Keratinocyte (primary cell): ENCODE measurements at regions not wholly inside any gene's neighbourhood (a gene's known extent, or its start where the extent isn't known, plus 50 kb on each side); places are given as distances from the start of the nearest gene placed in this dataset.

Source experiments
- DNase-seq: peaks from one replicate; pipeline ENCODE4 v3.0.0-alpha.2; 2011; ENCODE audit warnings: low read depth, missing footprints, low spot score
- FAIRE-seq: peaks from 2 replicates; lab custom pipeline; 2011; peaks lifted over from hg19 to GRCh38; lab: Jason Lieb, UNC
- H2AFZ ChIP-seq: 2 replicates; pipeline ENCODE4 v1.6.0; 2012; ENCODE audit warnings: low read length, control low read depth, inconsistent platforms; ENCODE audit not compliant: control insufficient read depth
- H3K27ac ChIP-seq: 2 replicates; pipeline ENCODE4 v1.5.1; 2011; ENCODE audit warnings: low read length; ENCODE audit not compliant: control insufficient read depth, insufficient read depth
- H3K27me3 ChIP-seq: 3 replicates; pipeline ENCODE4 v1.6.0; 2011; ENCODE audit warnings: low read length; ENCODE audit not compliant: control insufficient read depth, insufficient read depth; ENCODE audit errors: extremely low read depth
- H3K36me3 ChIP-seq, 2 experiments: 2 replicates in 1 of 2; 3 replicates in 1 of 2; pipeline ENCODE4 v1.5.1; 2011; ENCODE audit warnings: low read length in 2 of 2, mild to moderate bottlenecking in 1 of 2; ENCODE audit not compliant: control insufficient read depth in 2 of 2, insufficient read depth in 2 of 2; ENCODE audit errors: extremely low read depth in 1 of 2
- H3K4me1 ChIP-seq: 3 replicates; pipeline ENCODE4 v1.5.1; 2011; ENCODE audit warnings: low read length; ENCODE audit not compliant: control insufficient read depth, insufficient read depth; ENCODE audit errors: extremely low read depth
- H3K4me2 ChIP-seq: 3 replicates; pipeline ENCODE4 v1.6.0; 2011; ENCODE audit warnings: low read depth, low read length; ENCODE audit not compliant: control insufficient read depth, insufficient read depth; ENCODE audit errors: extremely low read depth
- H3K4me3 ChIP-seq, 3 experiments: fragments of 200-600 bp in 1 of 3; sonication (generic) in 1 of 3; 2 replicates in 2 of 3; 3 replicates in 1 of 3; pipeline ENCODE4 v1.5.1; 2011 to 2016; ENCODE audit warnings: low read length in 3 of 3, mild to moderate bottlenecking in 3 of 3, control low read depth in 2 of 3, inconsistent platforms in 1 of 3, low read depth in 1 of 3, mixed read lengths in 1 of 3, mixed run types in 1 of 3, moderate library complexity in 1 of 3; ENCODE audit not compliant: control insufficient read depth in 2 of 3, insufficient read depth in 2 of 3; ENCODE audit errors: extremely low read depth in 1 of 3
- H3K79me2 ChIP-seq: 2 replicates; pipeline ENCODE4 v1.6.0; 2012; ENCODE audit warnings: low read length; ENCODE audit not compliant: control insufficient read depth, insufficient read depth
- H3K9ac ChIP-seq: 3 replicates; pipeline ENCODE4 v1.6.0; 2011; ENCODE audit warnings: low read length; ENCODE audit not compliant: control insufficient read depth, insufficient read depth; ENCODE audit errors: extremely low read depth
- H3K9me1 ChIP-seq: 3 replicates; pipeline ENCODE4 v1.6.0; 2011; ENCODE audit warnings: low read length; ENCODE audit not compliant: control insufficient read depth, insufficient read depth; ENCODE audit errors: extremely low read depth
- H3K9me3 ChIP-seq: 2 replicates; pipeline ENCODE4 v1.5.1; 2012; ENCODE audit warnings: low read depth, low read length; ENCODE audit not compliant: control insufficient read depth
- H4K20me1 ChIP-seq: 3 replicates; pipeline ENCODE4 v1.6.0; 2011; ENCODE audit warnings: low read length; ENCODE audit not compliant: control insufficient read depth, insufficient read depth; ENCODE audit errors: extremely low read depth
- CTCF ChIP-seq, 3 experiments: IDR thresholded peaks in 1 of 3; conservative IDR thresholded peaks in 1 of 3; optimal IDR thresholded peaks in 1 of 3; 2 replicates in 2 of 3; 3 replicates in 1 of 3; pipeline versions ENCODE3 to v1.5.1; 2011; ENCODE audit warnings: low read length in 3 of 3, mild to moderate bottlenecking in 3 of 3, moderate library complexity in 2 of 3, control low read depth in 1 of 3, inconsistent platforms in 1 of 3; ENCODE audit not compliant: insufficient read depth in 2 of 3; ENCODE audit errors: extremely low read depth in 1 of 3
- EZH2 ChIP-seq: IDR thresholded peaks from one replicate; pipeline ENCODE4 v1.6.1; 2012; ENCODE audit warnings: inconsistent platforms, mild to moderate bottlenecking, low read length, moderate library complexity
- dilution Hi-C: fragments of 300-500 bp; cut with MboI; formaldehyde crosslinking; loops from one replicate; pipeline ENCODE4 v1.7.0; 2020; ENCODE audit warnings: low sequenced_read_pairs; ENCODE audit not compliant: extremely low pct_ligation_motif_present

- dilution Hi-C loops, result no loop called here
- Histone ChIP-seq H3K36me3 (no peaks in the 10 kb centered on the region), H3K4me2 (no peak overlapping the region), H3K27me3 (peaks cover 7% of the 10 kb centered on the region), H3K9me1 (no peaks in the 10 kb centered on the region), H4K20me1 (no peaks in the 10 kb centered on the region), H3K27ac (no peak overlapping the region), H3K9ac (no peak overlapping the region), H3K4me1 (no peaks in the 10 kb centered on the region), H2AFZ (no peak overlapping the region), H3K79me2 (no peaks in the 10 kb centered on the region), H3K4me3 (no peak overlapping the region), H3K9me3 (no peaks in the 10 kb centered on the region)
- TF ChIP-seq CTCF (optimal IDR thresholded peaks at IDR 0.05 in 1 of 3, IDR thresholded peaks at IDR 0.05 in 1 of 3, conservative IDR thresholded peaks at IDR 0.05 in 1 of 3; ENCODE audit: extremely low read depth in 1 of 3, insufficient read depth in 2 of 3, low read length in 3 of 3), result no peak
- TF ChIP-seq EZH2, result no peak
- no peak for FAIRE-seq
- no peak for DNase-seq
These were observed 403.7 kb downstream of the CDH26 start for GRCh38 chr20:60361761-60362395.

GRCh38 chr20:60362531-60362930 is 404.3 kb downstream of the CDH26 start:
- no peak overlapping the region for H3K9ac ChIP-seq
- no peaks in the 10 kb centered on the region for H3K9me1 ChIP-seq
- dilution Hi-C loops, result no loop called here
- TF ChIP-seq EZH2, result no peak
- no peak for TF ChIP-seq CTCF (optimal IDR thresholded peaks at IDR 0.05 in 1 of 3, IDR thresholded peaks at IDR 0.05 in 1 of 3, conservative IDR thresholded peaks at IDR 0.05 in 1 of 3; ENCODE audit: extremely low read depth in 1 of 3, insufficient read depth in 2 of 3, low read length in 3 of 3)
- no peak overlapping the region for H2AFZ ChIP-seq
- H3K4me1 ChIP-seq, result no peaks in the 10 kb centered on the region
- H4K20me1 ChIP-seq, result no peaks in the 10 kb centered on the region
- no peak for FAIRE-seq
- H3K4me2 ChIP-seq, result no peak overlapping the region
- peaks cover 7% of the 10 kb centered on the region for H3K27me3 ChIP-seq
- H3K4me3 ChIP-seq, result no peak overlapping the region
- no peak for DNase-seq
- no peak overlapping the region for H3K27ac ChIP-seq
- H3K9me3 ChIP-seq, result no peaks in the 10 kb centered on the region
- no peaks in the 10 kb centered on the region for H3K79me2 ChIP-seq
- H3K36me3 ChIP-seq, result no peaks in the 10 kb centered on the region
